ENCODE measurements at regions not wholly inside any gene's neighbourhood (a gene's known extent, or its start where the extent isn't known, plus 50 kb on each side); places are given as distances from the start of the nearest gene placed in this dataset.

- Histone ChIP-seq H3K36me3 (ENCODE audit: control insufficient read depth, insufficient read depth, low read length) (no peaks in the 10 kb centered on the region), H3K27me3 (replicated peaks; ENCODE audit: control insufficient read depth, insufficient read depth, low read length) (no peaks in the 10 kb centered on the region), H3K4me3 (replicated peaks; ENCODE audit: low read depth, low read length) (no peak overlapping the region)
- DNase-seq (ENCODE audit: extremely low read depth, insufficient read length): no peak
- TF ChIP-seq CTCF (IDR thresholded peaks at IDR 0.05; ENCODE audit: insufficient read depth, low read length, poor library complexity, severe bottlenecking): no peak
Measured at GRCh38 chr12:124629789-124630480, 62.5 kb upstream of the NCOR2 start.

- TF ChIP-seq CTCF (IDR thresholded peaks at IDR 0.05; ENCODE audit: insufficient read depth, low read length, poor library complexity, severe bottlenecking): no peak
- H3K4me3 ChIP-seq (replicated peaks; ENCODE audit: low read depth, low read length): no peak overlapping the region
- no peaks in the 10 kb centered on the region for H3K36me3 ChIP-seq (ENCODE audit: control insufficient read depth, insufficient read depth, low read length)
- H3K27me3 ChIP-seq (replicated peaks; ENCODE audit: control insufficient read depth, insufficient read depth, low read length): peaks cover 3% of the 10 kb centered on the region; the same call in 1 of the 2 replicates
- no peak for DNase-seq (ENCODE audit: extremely low read depth, insufficient read length)
Measured at GRCh38 chr12:124629117-124629516, 61.7 kb upstream of the NCOR2 start.

- no peak overlapping the region for H3K4me3 ChIP-seq (replicated peaks; ENCODE audit: low read depth, low read length)
Measured at GRCh38 chr12:124627956-124628355, 60.5 kb upstream of the NCOR2 start.

GRCh38 chr12:124626971-124627411, 59.6 kb upstream of the NCOR2 start:
- H3K27me3 ChIP-seq (replicated peaks; ENCODE audit: control insufficient read depth, insufficient read depth, low read length): peaks cover 3% of the 10 kb centered on the region; the same call in 1 of the 2 replicates
- no peak for TF ChIP-seq CTCF (IDR thresholded peaks at IDR 0.05; ENCODE audit: insufficient read depth, low read length, poor library complexity, severe bottlenecking)
- no peak for DNase-seq (ENCODE audit: extremely low read depth, insufficient read length)
- H3K36me3 ChIP-seq (ENCODE audit: control insufficient read depth, insufficient read depth, low read length): no peaks in the 10 kb centered on the region
- no peak overlapping the region for H3K4me3 ChIP-seq (replicated peaks; ENCODE audit: low read depth, low read length)

More at GRCh38 chr12:124627956-124628355, 60.5 kb upstream of the NCOR2 start:
- H3K36me3 ChIP-seq (ENCODE audit: control insufficient read depth, insufficient read depth, low read length): no peaks in the 10 kb centered on the region
- peaks cover 3% of the 10 kb centered on the region; the same call in 1 of the 2 replicates for H3K27me3 ChIP-seq (replicated peaks; ENCODE audit: control insufficient read depth, insufficient read depth, low read length)
- DNase-seq (ENCODE audit: extremely low read depth, insufficient read length): no peak
- TF ChIP-seq CTCF (IDR thresholded peaks at IDR 0.05; ENCODE audit: insufficient read depth, low read length, poor library complexity, severe bottlenecking): no peak

- no peak for TF ChIP-seq CTCF (IDR thresholded peaks at IDR 0.05; ENCODE audit: insufficient read depth, low read length, poor library complexity, severe bottlenecking)
- H3K27me3 ChIP-seq (replicated peaks; ENCODE audit: control insufficient read depth, insufficient read depth, low read length): peaks cover 3% of the 10 kb centered on the region; the same call in 1 of the 2 replicates
- no peak for DNase-seq (ENCODE audit: extremely low read depth, insufficient read length)
- no peaks in the 10 kb centered on the region for H3K36me3 ChIP-seq (ENCODE audit: control insufficient read depth, insufficient read depth, low read length)
- no peak overlapping the region for H3K4me3 ChIP-seq (replicated peaks; ENCODE audit: low read depth, low read length)
Measured at GRCh38 chr12:124625867-124626675, 58.7 kb upstream of the NCOR2 start.
